SK-N-SH (cell line): ENCODE measurements at regions not wholly inside any gene's neighbourhood (a gene's known extent, or its start where the extent isn't known, plus 50 kb on each side); places are given as distances from the start of the nearest gene placed in this dataset.

Source experiments
- CTCF ChIP-seq: fragments of 200-600 bp; sonication (generic); IDR thresholded peaks from 2 replicates; pipeline ENCODE4 v1.6.1; 2017; ENCODE audit warnings: antibody characterized with exemption, mild to moderate bottlenecking, moderate library complexity
- EP300 ChIP-seq, 2 experiments: IDR thresholded peaks; 2 replicates each; pipeline versions ENCODE4 v1.4.0 to v1.6.1; 2012; ENCODE audit warnings: borderline replicate concordance in 1 of 2, low read depth in 1 of 2, low read length in 1 of 2
- FOXM1 ChIP-seq: IDR thresholded peaks from 2 replicates; pipeline ENCODE4 v1.4.0; 2012; ENCODE audit warnings: low read depth, mild to moderate bottlenecking
- GABPA ChIP-seq: IDR thresholded peaks from 2 replicates; pipeline ENCODE4 v1.4.0; 2012; ENCODE audit warnings: low read depth, mild to moderate bottlenecking
- IRF3 ChIP-seq: fragments of 150-350 bp; IDR thresholded peaks from 2 replicates; pipeline ENCODE4 v1.6.1; 2016; ENCODE audit warnings: mild to moderate bottlenecking, low read depth, low read length
- JUND ChIP-seq: IDR thresholded peaks from 2 replicates; pipeline ENCODE4 v1.4.0; 2012
- MAX ChIP-seq: IDR thresholded peaks from 2 replicates; pipeline ENCODE4 v1.4.0; 2012; ENCODE audit warnings: low read depth
- NRF1 ChIP-seq: IDR thresholded peaks from 2 replicates; pipeline ENCODE4 v1.6.1; 2012; ENCODE audit warnings: low read depth, mild to moderate bottlenecking, low read length
- SIN3A ChIP-seq: IDR thresholded peaks from 2 replicates; pipeline ENCODE4 v1.6.1; 2012; ENCODE audit warnings: low read depth, mild to moderate bottlenecking, low read length, moderate library complexity, borderline replicate concordance
- SMC3 ChIP-seq: IDR thresholded peaks from 2 replicates; pipeline ENCODE4 v1.6.1; 2012; ENCODE audit warnings: low read depth, low read length, improper control_type of control experiment
- TAF1 ChIP-seq: IDR thresholded peaks from 2 replicates; pipeline ENCODE4 v1.6.1; 2012; ENCODE audit warnings: low read depth, mild to moderate bottlenecking, low read length, moderate library complexity, borderline replicate concordance
- TCF12 ChIP-seq: IDR thresholded peaks from 2 replicates; pipeline ENCODE4 v1.4.0; 2012
- ZBTB33 ChIP-seq: IDR thresholded peaks from 2 replicates; pipeline ENCODE4 v1.4.0; 2012; ENCODE audit warnings: low read depth, borderline replicate concordance

GRCh38 chr3:150069154-150069527 is 98.4 kb upstream of the PFN2 start:
- TF ChIP-seq TCF12 (no peak), CTCF (no peak), JUND (no peak), GABPA (no peak), ZBTB33 (no peak), SMC3 (no peak), SIN3A (no peak), NRF1 (no peak), TAF1 (no peak), MAX (no peak), IRF3 (no peak), FOXM1 (no peak), EP300 (IDR thresholded peaks at IDR 0.05; ENCODE audit: borderline replicate concordance in 1 of 2, low read depth in 1 of 2, low read length in 1 of 2) (no peak)
